Lower leg skin (tissue), 4 donors: ENCODE measurements at regions not wholly inside any gene's neighbourhood (a gene's known extent, or its start where the extent isn't known, plus 50 kb on each side); places are given as distances from the start of the nearest gene placed in this dataset.
"Not testable (repeated sequence)": the region's sequence is repeated elsewhere in the genome, so short reads cannot be mapped to it uniquely, and the experiment has no call there.

ENCODE experiments used
- DNase-seq, 2 donors: peaks; one replicate each; pipeline ENCODE4 v3.0.0-alpha.2; 2019; ENCODE audit warnings: low spot score in 2 of 2
- H3K4me3 ChIP-seq: fragments of 200-600 bp; sonication (generic); 2 replicates; pipeline ENCODE4 v1.5.1; 2017; ENCODE audit warnings: mild to moderate bottlenecking, low read depth; ENCODE audit not compliant: poor library complexity, severe bottlenecking
- CTCF ChIP-seq, 3 donors: fragments of 450-650 bp; IDR thresholded peaks; one replicate each; pipeline ENCODE4 v1.5.1; 2016; ENCODE audit warnings: antibody characterized with exemption in 3 of 3, mild to moderate bottlenecking in 3 of 3, moderate library complexity in 2 of 3
- POLR2A ChIP-seq, 2 donors: fragments of 450-650 bp; IDR thresholded peaks; one replicate each; pipeline ENCODE4 v1.6.1; 2016 to 2017; ENCODE audit warnings: antibody characterized with exemption in 2 of 2, mild to moderate bottlenecking in 1 of 2, moderate library complexity in 1 of 2
- WGBS, 2 donors: methylation state at CpG; one replicate each; pipeline ENCODE4 v1.1.5; 2018; 5-methylcytosine and 5-hydroxymethylcytosine counted together
- intact Hi-C: fragments of 100-400 bp; cut with DNase I; formaldehyde crosslinking; loops from one replicate; pipeline ENCODE4 v1.15.0; 2023; ENCODE audit warnings: low total_unique reads

- DNase-seq = no peak
- intact Hi-C loops = no loop called here
- no peak overlapping the region for H3K4me3 ChIP-seq
- WGBS, 2 donors = 94% methylated on average over 4 of the region's 4 CpGs
- TF ChIP-seq CTCF (IDR thresholded peaks at IDR 0.05) = no peak
- TF ChIP-seq POLR2A (IDR thresholded peaks at IDR 0.05) = no peak
Measured at GRCh38 chr11:45000918-45001317, 50.2 kb upstream of the TP53I11 start.

- no peak for DNase-seq
- H3K4me3 ChIP-seq = no peak overlapping the region
- intact Hi-C loops = no loop called here
- 94 to 95% methylated on average over 6 of the region's 6 CpGs for WGBS, 2 donors
- TF ChIP-seq CTCF (IDR thresholded peaks at IDR 0.05) (no peak), POLR2A (IDR thresholded peaks at IDR 0.05) (no peak)
Measured at GRCh38 chr11:45001466-45002165, 50.9 kb upstream of the TP53I11 start.

GRCh38 chr11:45005106-45005505 is 54.4 kb upstream of the TP53I11 start:
- H3K4me3 ChIP-seq = no peak overlapping the region
- WGBS, 2 donors = 87 to 89% methylated on average over 1 of the region's 1 CpG
- DNase-seq = no peak
- intact Hi-C loops = no loop called here
- TF ChIP-seq CTCF (IDR thresholded peaks at IDR 0.05) = no peak
- TF ChIP-seq POLR2A (IDR thresholded peaks at IDR 0.05) = no peak

- no peak overlapping the region for H3K4me3 ChIP-seq
- WGBS, 2 donors = 77 to 81% methylated on average over 8 of the region's 8 CpGs
- DNase-seq = no peak
- intact Hi-C loops = no loop called here
- no peak for TF ChIP-seq POLR2A (IDR thresholded peaks at IDR 0.05)
- TF ChIP-seq CTCF (IDR thresholded peaks at IDR 0.05) = no peak
Measured at GRCh38 chr11:45007011-45007410, 56.3 kb upstream of the TP53I11 start.

- WGBS, 2 donors = 82 to 88% methylated on average over 5 of the region's 5 CpGs
Measured at GRCh38 chr11:45015983-45016382, 65.3 kb upstream of the TP53I11 start.

GRCh38 chr11:45016446-45016845 is 65.8 kb upstream of the TP53I11 start:
- WGBS, 2 donors = 74 to 84% methylated on average over 4 of the region's 4 CpGs
- DNase-seq, H3K4me3 ChIP-seq, intact Hi-C loops: not testable (repeated sequence)

More at GRCh38 chr11:45015983-45016382, 65.3 kb upstream of the TP53I11 start:
- H3K4me3 ChIP-seq, intact Hi-C loops, DNase-seq: not testable (repeated sequence)

- no peak overlapping the region for H3K4me3 ChIP-seq
- TF ChIP-seq CTCF (IDR thresholded peaks at IDR 0.05) (no peak), POLR2A (IDR thresholded peaks at IDR 0.05) (no peak)
- 82 to 84% methylated on average over 5 to 6 of the region's 6 CpGs for WGBS, 2 donors
- intact Hi-C loops = no loop called here
- no peak for DNase-seq
Measured at GRCh38 chr11:45017329-45017728, 66.6 kb upstream of the TP53I11 start.
